HAP-1 (cell line): ENCODE measurements at regions not wholly inside any gene's neighbourhood (a gene's known extent, or its start where the extent isn't known, plus 50 kb on each side); places are given as distances from the start of the nearest gene placed in this dataset.
A peak's percentile ranks its signal among the peaks of the same experiment; 100 is the strongest.

Source experiments
- DNase-seq, 2 experiments: peaks; one replicate each; pipeline ENCODE4 v3.0.0-alpha.2; 2016 to 2020; ENCODE audit warnings: low spot score in 2 of 2
- H3K27me3 ChIP-seq: fragments of 250-450 bp; sonication (Bioruptor Pico); 2 replicates; pipeline ENCODE4 v1.5.1; 2020; ENCODE audit warnings: low read depth, mild to moderate bottlenecking, moderate library complexity
- H3K36me3 ChIP-seq: fragments of 250-450 bp; sonication (Bioruptor Pico); replicated peaks from 2 replicates; pipeline ENCODE4 v1.5.1; 2020; ENCODE audit warnings: mild to moderate bottlenecking
- H3K4me1 ChIP-seq: fragments of 250-450 bp; sonication (Bioruptor Pico); 2 replicates; pipeline ENCODE4 v1.5.1; 2020; ENCODE audit warnings: mild to moderate bottlenecking
- H3K4me3 ChIP-seq: fragments of 250-450 bp; sonication (Bioruptor Pico); 2 replicates; pipeline ENCODE4 v1.5.1; 2020; ENCODE audit warnings: mild to moderate bottlenecking, moderate library complexity
- H3K9me3 ChIP-seq: fragments of 250-450 bp; sonication (Bioruptor Pico); 2 replicates; pipeline ENCODE4 v1.5.1; 2020; ENCODE audit warnings: mild to moderate bottlenecking, moderate library complexity
- in situ Hi-C: fragments of 300-500 bp; cut with MboI; formaldehyde crosslinking; loops from 3 replicates; pipeline ENCODE4 v1.14.3; 2020; ENCODE audit warnings: low sequenced_read_pairs, inconsistent platforms, mixed read lengths

- in situ Hi-C loops, result no loop called here
- no peaks in the 10 kb centered on the region for H3K36me3 ChIP-seq
- no peak overlapping the region for H3K4me3 ChIP-seq
- H3K9me3 ChIP-seq, result no peaks in the 10 kb centered on the region
- no peaks in the 10 kb centered on the region for H3K4me1 ChIP-seq
- no peaks in the 10 kb centered on the region for H3K27me3 ChIP-seq
- DNase-seq, result no peak
These were observed 1438.4 kb downstream of the TECRL start for GRCh38 chr4:62970846-62971245.

DNA sequence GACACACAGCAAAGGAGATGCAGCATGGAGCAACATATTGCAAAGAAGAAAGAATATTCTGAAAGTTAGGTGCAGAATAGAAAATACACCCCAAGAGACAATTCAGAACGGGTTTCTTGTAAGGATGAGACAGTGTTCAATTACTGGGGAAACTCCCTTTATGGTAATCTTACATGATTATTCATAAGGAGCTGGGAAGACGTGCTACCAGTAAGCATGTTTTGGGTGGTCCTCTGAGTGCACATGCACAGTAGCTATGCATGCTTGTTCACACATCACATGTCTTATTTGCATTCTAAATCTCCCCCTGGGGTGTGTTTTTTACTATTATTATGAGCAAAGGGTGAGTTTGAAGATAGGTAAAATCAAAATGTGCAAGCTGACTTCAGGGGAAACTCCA is 1448.8 kb downstream of the TECRL start:
- DNase-seq, result no peak
- Histone ChIP-seq H3K27me3 (no peaks in the 10 kb centered on the region), H3K36me3 (no peaks in the 10 kb centered on the region), H3K9me3 (no peaks in the 10 kb centered on the region), H3K4me3 (no peak overlapping the region), H3K4me1 (no peaks in the 10 kb centered on the region)
- in situ Hi-C loops, result no loop called here

GRCh38 chr4:62953752-62954151 is 1455.5 kb downstream of the TECRL start:
- in situ Hi-C loops, result no loop called here
- Histone ChIP-seq H3K9me3 (no peaks in the 10 kb centered on the region), H3K4me3 (no peak overlapping the region), H3K27me3 (no peaks in the 10 kb centered on the region), H3K36me3 (no peaks in the 10 kb centered on the region), H3K4me1 (peaks cover 10% of the 10 kb centered on the region)
- no peak for DNase-seq

- Histone ChIP-seq H3K27me3 (no peaks in the 10 kb centered on the region), H3K36me3 (no peaks in the 10 kb centered on the region), H3K4me1 (peaks cover 14% of the 10 kb centered on the region), H3K9me3 (no peaks in the 10 kb centered on the region), H3K4me3 (no peak overlapping the region)
- in situ Hi-C loops, result no loop called here
- peak; percentile 12 to 51 for DNase-seq
These were observed 1456.9 kb downstream of the TECRL start for GRCh38 chr4:62952366-62952765.

DNA sequence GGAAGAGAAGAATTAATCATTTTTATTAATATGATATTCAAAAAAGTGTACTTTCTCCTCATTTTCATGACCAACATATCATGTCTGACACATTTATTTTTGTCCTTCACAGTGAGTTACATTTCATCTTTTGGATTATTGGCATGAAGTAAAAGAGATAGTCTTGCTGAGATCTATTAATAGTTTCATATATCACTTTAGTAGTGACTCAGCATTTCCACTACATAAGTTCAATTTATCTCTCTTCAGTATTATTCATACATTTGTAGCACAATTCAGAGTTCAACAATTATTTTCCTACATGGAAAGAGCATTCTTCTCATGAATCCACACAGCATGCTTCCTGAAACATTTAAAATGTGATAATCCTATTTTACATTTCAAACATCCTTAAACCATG is 1461.1 kb downstream of the TECRL start:
- in situ Hi-C loops, result no loop called here
- Histone ChIP-seq H3K4me3 (no peak overlapping the region), H3K4me1 (peaks cover 21% of the 10 kb centered on the region), H3K9me3 (no peaks in the 10 kb centered on the region), H3K36me3 (no peaks in the 10 kb centered on the region), H3K27me3 (no peaks in the 10 kb centered on the region)
- DNase-seq, result no peak

GRCh38 chr4:62940229-62940628 is 1469.0 kb downstream of the TECRL start:
- Histone ChIP-seq H3K4me3 (no peak overlapping the region), H3K9me3 (peaks cover 15% of the 10 kb centered on the region), H3K36me3 (no peaks in the 10 kb centered on the region), H3K4me1 (peaks cover 18% of the 10 kb centered on the region), H3K27me3 (no peaks in the 10 kb centered on the region)
- in situ Hi-C loops, result no loop called here
- DNase-seq, result no peak

GRCh38 chr4:62930884-62931283 is 1478.4 kb downstream of the TECRL start:
- Histone ChIP-seq H3K4me3 (no peak overlapping the region), H3K4me1 (peaks cover 4% of the 10 kb centered on the region; the same call in 1 of the 2 replicates), H3K36me3 (no peaks in the 10 kb centered on the region), H3K9me3 (peaks cover under 1% of the 10 kb centered on the region), H3K27me3 (no peaks in the 10 kb centered on the region)
- peak in 1 of 2 experiments; percentile 28 for DNase-seq
- in situ Hi-C loops, result no loop called here

GRCh38 chr4:62928483-62928882 is 1480.8 kb downstream of the TECRL start:
- no peak for DNase-seq
- Histone ChIP-seq H3K4me3 (no peak overlapping the region), H3K4me1 (peaks cover 4% of the 10 kb centered on the region; the same call in 1 of the 2 replicates), H3K36me3 (no peaks in the 10 kb centered on the region), H3K27me3 (no peaks in the 10 kb centered on the region), H3K9me3 (no peaks in the 10 kb centered on the region)
- in situ Hi-C loops, result no loop called here

- Histone ChIP-seq H3K9me3 (no peaks in the 10 kb centered on the region), H3K36me3 (no peaks in the 10 kb centered on the region), H3K27me3 (no peaks in the 10 kb centered on the region), H3K4me1 (peaks cover 4% of the 10 kb centered on the region; the same call in 1 of the 2 replicates), H3K4me3 (no peak overlapping the region)
- in situ Hi-C loops, result no loop called here
- no peak for DNase-seq
These were observed 1481.7 kb downstream of the TECRL start for GRCh38 chr4:62927574-62927973.

DNA sequence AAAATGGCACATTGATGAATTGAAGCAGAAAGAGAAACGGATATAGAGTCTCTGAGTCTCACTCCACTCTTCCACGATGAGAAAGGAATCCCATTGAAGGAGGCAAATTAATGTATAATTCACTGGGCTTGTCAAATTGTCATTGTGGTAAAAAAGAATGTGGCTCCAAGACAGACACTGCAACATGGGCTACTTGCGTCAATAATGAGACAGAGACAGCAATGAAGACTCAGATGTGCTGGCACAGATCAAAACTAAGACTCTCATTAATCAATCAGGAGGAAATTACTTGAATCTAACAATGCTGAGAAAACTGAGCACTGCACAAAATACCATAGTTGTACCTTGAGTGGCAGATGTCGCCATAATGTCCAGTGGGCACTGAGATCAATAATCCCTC is 1485.5 kb downstream of the TECRL start:
- no peak overlapping the region for H3K4me3 ChIP-seq
- H3K27me3 ChIP-seq, result no peaks in the 10 kb centered on the region
- in situ Hi-C loops, result no loop called here
- H3K36me3 ChIP-seq, result no peaks in the 10 kb centered on the region
- H3K9me3 ChIP-seq, result no peaks in the 10 kb centered on the region
- DNase-seq, result no peak
- no peaks in the 10 kb centered on the region for H3K4me1 ChIP-seq

- H3K27me3 ChIP-seq, result no peaks in the 10 kb centered on the region
- H3K9me3 ChIP-seq, result no peaks in the 10 kb centered on the region
- in situ Hi-C loops, result no loop called here
- peaks cover 28% of the 10 kb centered on the region for H3K4me1 ChIP-seq
- no peak for DNase-seq
- no peak overlapping the region for H3K4me3 ChIP-seq
- no peaks in the 10 kb centered on the region for H3K36me3 ChIP-seq
These were observed 1491.6 kb downstream of the TECRL start for GRCh38 chr4:62917649-62918048.

GRCh38 chr4:62914758-62915157 is 1494.5 kb downstream of the TECRL start:
- peaks cover 35% of the 10 kb centered on the region for H3K4me1 ChIP-seq
- no peaks in the 10 kb centered on the region for H3K9me3 ChIP-seq
- in situ Hi-C loops, result no loop called here
- peak in 1 of 2 experiments; percentile 63 for DNase-seq
- H3K36me3 ChIP-seq, result no peaks in the 10 kb centered on the region
- no peaks in the 10 kb centered on the region for H3K27me3 ChIP-seq
- H3K4me3 ChIP-seq, result no peak overlapping the region

GRCh38 chr4:62913065-62913464 is 1496.2 kb downstream of the TECRL start:
- DNase-seq, result peak in 1 of 2 experiments; percentile 59
- no peak overlapping the region for H3K4me3 ChIP-seq
- no peaks in the 10 kb centered on the region for H3K9me3 ChIP-seq
- peaks cover 35% of the 10 kb centered on the region for H3K4me1 ChIP-seq
- H3K36me3 ChIP-seq, result no peaks in the 10 kb centered on the region
- no peaks in the 10 kb centered on the region for H3K27me3 ChIP-seq
- in situ Hi-C loops, result no loop called here

DNA sequence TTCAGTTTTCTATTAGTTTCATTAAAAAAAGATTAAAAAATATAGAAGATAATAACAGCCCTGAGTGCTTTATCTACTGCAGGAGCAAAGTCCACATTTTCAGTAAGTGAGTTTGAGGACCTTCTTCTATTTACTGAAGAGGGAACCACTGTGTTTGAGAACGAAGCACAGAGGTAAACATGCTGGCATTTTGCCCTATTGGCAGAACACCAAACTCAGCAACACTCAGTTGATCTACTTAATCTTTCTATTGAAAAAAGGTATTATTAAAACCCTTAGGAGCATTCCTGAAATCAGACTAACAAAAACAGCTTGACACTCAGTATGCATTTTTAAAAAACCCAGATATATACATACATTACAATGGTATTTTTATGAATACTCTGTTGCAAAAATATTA is 1496.7 kb downstream of the TECRL start:
- no peaks in the 10 kb centered on the region for H3K36me3 ChIP-seq
- no peaks in the 10 kb centered on the region for H3K27me3 ChIP-seq
- DNase-seq, result peak; percentile 90 to 92
- H3K9me3 ChIP-seq, result no peaks in the 10 kb centered on the region
- H3K4me1 ChIP-seq, result peaks cover 35% of the 10 kb centered on the region
- no peak overlapping the region for H3K4me3 ChIP-seq
- in situ Hi-C loops, result no loop called here

- no peaks in the 10 kb centered on the region for H3K9me3 ChIP-seq
- no peaks in the 10 kb centered on the region for H3K27me3 ChIP-seq
- in situ Hi-C loops, result no loop called here
- H3K4me1 ChIP-seq, result peaks cover 23% of the 10 kb centered on the region
- H3K36me3 ChIP-seq, result no peaks in the 10 kb centered on the region
- DNase-seq, result no peak
- H3K4me3 ChIP-seq, result no peak overlapping the region
These were observed 1500.0 kb downstream of the TECRL start for GRCh38 chr4:62909238-62909637.
